CD14-positive monocyte (primary cell): ENCODE measurements at regions not wholly inside any gene's neighbourhood (a gene's known extent, or its start where the extent isn't known, plus 50 kb on each side); places are given as distances from the start of the nearest gene placed in this dataset.
A peak's percentile ranks its signal among the peaks of the same experiment; 100 is the strongest.

Source experiments
- DNase-seq, 3 donors: peaks; one replicate each; pipeline ENCODE4 v3.0.0-alpha.2; 2011 to 2022
- H2AFZ ChIP-seq: 2 replicates; pipeline ENCODE4 v1.6.0; 2012; ENCODE audit warnings: mild to moderate bottlenecking, low read depth, low read length, inconsistent platforms; ENCODE audit not compliant: insufficient read depth, poor library complexity, severe bottlenecking
- H3K27ac ChIP-seq, 2 donors: 1 replicate in 1 of 2; 2 replicates in 1 of 2; pipeline ENCODE4 v1.5.1; 2012 to 2013; ENCODE audit warnings: low read length in 2 of 2, control low read depth in 1 of 2, inconsistent platforms in 1 of 2, low read depth in 1 of 2, mild to moderate bottlenecking in 1 of 2
- H3K27me3 ChIP-seq, 2 donors: one replicate each; pipeline versions ENCODE4 v1.6.0 to v1.6.1; 2011 to 2013; ENCODE audit warnings: low read length in 2 of 2; ENCODE audit not compliant: control insufficient read depth in 2 of 2, insufficient read depth in 2 of 2
- H3K36me3 ChIP-seq, 2 donors: replicated peaks in 1 of 2; 1 replicate in 1 of 2; 2 replicates in 1 of 2; pipeline versions ENCODE4 v1.5.1 to v1.6.1; 2012 to 2013; ENCODE audit warnings: low read length in 2 of 2, control low read depth in 1 of 2, inconsistent platforms in 1 of 2, mild to moderate bottlenecking in 1 of 2; ENCODE audit not compliant: insufficient read depth in 2 of 2, control insufficient read depth in 1 of 2
- H3K4me1 ChIP-seq, 2 donors: 1 replicate in 1 of 2; 2 replicates in 1 of 2; pipeline versions ENCODE4 v1.5.1 to v1.6.1; 2012 to 2013; ENCODE audit warnings: low read length in 2 of 2, control low read depth in 1 of 2, inconsistent platforms in 1 of 2, mild to moderate bottlenecking in 1 of 2, moderate library complexity in 1 of 2; ENCODE audit not compliant: insufficient read depth in 2 of 2, control insufficient read depth in 1 of 2
- H3K4me2 ChIP-seq: replicated peaks from 2 replicates; pipeline ENCODE3; 2012; ENCODE audit warnings: low read length, moderate library complexity, mild to moderate bottlenecking; ENCODE audit not compliant: poor library complexity, severe bottlenecking; ENCODE audit errors: extremely low read depth
- H3K4me3 ChIP-seq, 3 experiments: fragments of 200-600 bp in 1 of 3; sonication (generic) in 1 of 3; replicated peaks in 1 of 3; 1 replicate in 2 of 3; 2 replicates in 1 of 3; pipeline ENCODE4 v1.5.1; 2011 to 2013; ENCODE audit warnings: low read length in 3 of 3, mild to moderate bottlenecking in 3 of 3, control low read depth in 2 of 3, low read depth in 2 of 3, inconsistent platforms in 1 of 3, moderate library complexity in 1 of 3
- H3K79me2 ChIP-seq: 2 replicates; pipeline ENCODE4 v1.6.0; 2012; ENCODE audit warnings: mild to moderate bottlenecking, control low read depth, inconsistent platforms, low read length, moderate library complexity; ENCODE audit not compliant: insufficient read depth
- H3K9ac ChIP-seq: 2 replicates; pipeline ENCODE4 v1.6.0; 2017; ENCODE audit warnings: low read length, mild to moderate bottlenecking; ENCODE audit not compliant: insufficient read depth, poor library complexity, severe bottlenecking
- H3K9me3 ChIP-seq, 2 donors: replicated peaks in 1 of 2; 1 replicate in 1 of 2; 2 replicates in 1 of 2; pipeline versions ENCODE4 v1.5.1 to v1.6.1; 2012 to 2013; ENCODE audit warnings: low read length in 2 of 2, control low read depth in 1 of 2; ENCODE audit not compliant: control insufficient read depth in 1 of 2, insufficient read depth in 1 of 2
- H4K20me1 ChIP-seq: 2 replicates; pipeline ENCODE4 v1.6.0; 2012; ENCODE audit warnings: mild to moderate bottlenecking, low read length, control low read depth, moderate library complexity; ENCODE audit not compliant: insufficient read depth
- H3K27ac Mint-ChIP-seq, 7 donors: one replicate each; pipeline ENCODE4 v1.8.0; 2020; ENCODE audit warnings: mild to moderate bottlenecking in 7 of 7, mixed read lengths in 7 of 7, moderate library complexity in 6 of 7, inconsistent platforms in 2 of 7
- H3K27me3 Mint-ChIP-seq, 3 donors: one replicate each; pipeline ENCODE4 v1.8.0; 2021 to 2022; ENCODE audit warnings: low read depth in 3 of 3, mild to moderate bottlenecking in 3 of 3, mixed read lengths in 3 of 3, moderate library complexity in 3 of 3, inconsistent platforms in 1 of 3
- H3K36me3 Mint-ChIP-seq, 2 donors: one replicate each; pipeline ENCODE4 v1.8.0; 2020; ENCODE audit warnings: mixed read lengths in 2 of 2, inconsistent platforms in 1 of 2, mild to moderate bottlenecking in 1 of 2
- H3K4me1 Mint-ChIP-seq: one replicate; pipeline ENCODE4 v1.8.0; 2020; ENCODE audit warnings: mild to moderate bottlenecking, mixed read lengths
- H3K4me3 Mint-ChIP-seq, 2 donors: one replicate each; pipeline ENCODE4 v1.8.0; 2020; ENCODE audit warnings: mild to moderate bottlenecking in 2 of 2, mixed read lengths in 2 of 2, moderate library complexity in 1 of 2
- H3K9me3 Mint-ChIP-seq, 7 donors: one replicate each; pipeline ENCODE4 v1.8.0; 2020 to 2022; ENCODE audit warnings: mixed read lengths in 7 of 7, mild to moderate bottlenecking in 6 of 7, moderate library complexity in 6 of 7, inconsistent platforms in 2 of 7
- CTCF ChIP-seq: fragments of 200-600 bp; IDR thresholded peaks from one replicate; pipeline ENCODE4 v1.8.0; 2022; ENCODE audit warnings: antibody characterized with exemption, mild to moderate bottlenecking
- WGBS: methylation state at CpG from one replicate; pipeline ENCODE4 v1.1.5; 2013; ENCODE audit warnings: missing lambda C conversion rate; ENCODE audit not compliant: insufficient coverage; 5-methylcytosine and 5-hydroxymethylcytosine counted together
- intact Hi-C, 2 donors: fragments of 100-400 bp; cut with micrococcal nuclease; formaldehyde crosslinking; loops; one replicate each; pipeline versions ENCODE4 v1.15.0 to v1.15.1; 2023

- H3K4me1 ChIP-seq = no peaks in the 10 kb centered on the region
- no peak overlapping the region for H3K4me2 ChIP-seq
- H3K4me3 ChIP-seq = no peak overlapping the region
- intact Hi-C loops = no loop called here
- no peaks in the 10 kb centered on the region for H3K36me3 ChIP-seq
- no peak overlapping the region for H3K9ac ChIP-seq
- peak overlapping the region in 1 of 2 donors; percentile 21 for H3K4me3 Mint-ChIP-seq
- DNase-seq = no peak
- H3K79me2 ChIP-seq = no peaks in the 10 kb centered on the region
- no peaks in the 10 kb centered on the region for H3K36me3 Mint-ChIP-seq
- peaks cover 22 to 29% of the 10 kb centered on the region in 2 donors for H3K9me3 ChIP-seq
- TF ChIP-seq CTCF = no peak
- H3K27ac Mint-ChIP-seq = peak overlapping the region in 1 of 7 donors; percentile 44
- H3K27ac ChIP-seq = no peak overlapping the region
- H4K20me1 ChIP-seq = no peaks in the 10 kb centered on the region
- peaks cover 18 to 31% (median 25%) of the 10 kb centered on the region in 7 donors for H3K9me3 Mint-ChIP-seq
- no peak overlapping the region for H2AFZ ChIP-seq
- H3K4me1 Mint-ChIP-seq = no peaks in the 10 kb centered on the region
- H3K27me3 ChIP-seq = no peaks in the 10 kb centered on the region
- H3K27me3 Mint-ChIP-seq = peaks cover 1 to 7% (median 5%) of the 10 kb centered on the region in 3 donors
- 91% methylated on average over 23 of the region's 37 CpGs for WGBS
Observed at GRCh38 chr4:3670521-3671519, 95.4 kb upstream of the ADRA2C start.

- TF ChIP-seq CTCF = no peak
- H3K27me3 ChIP-seq = no peaks in the 10 kb centered on the region
- H3K79me2 ChIP-seq = no peaks in the 10 kb centered on the region
- H3K27ac ChIP-seq = no peak overlapping the region
- Mint-ChIP-seq H3K9me3 (peaks cover 21 to 31% (median 26%) of the 10 kb centered on the region in 7 donors), H3K4me1 (no peaks in the 10 kb centered on the region), H3K36me3 (no peaks in the 10 kb centered on the region), H3K27me3 (peaks cover 0 to 3% (median 3%) of the 10 kb centered on the region in 3 donors), H3K27ac (no peak overlapping the region), H3K4me3 (peak overlapping the region in 1 of 2 donors; percentile 31)
- no peak for DNase-seq
- peaks cover 22 to 31% of the 10 kb centered on the region in 2 donors for H3K9me3 ChIP-seq
- H3K4me1 ChIP-seq = no peaks in the 10 kb centered on the region
- H3K4me3 ChIP-seq = no peak overlapping the region
- no peaks in the 10 kb centered on the region for H4K20me1 ChIP-seq
- no peak overlapping the region for H3K4me2 ChIP-seq
- H3K9ac ChIP-seq = no peak overlapping the region
- no peaks in the 10 kb centered on the region for H3K36me3 ChIP-seq
- no peak overlapping the region for H2AFZ ChIP-seq
- WGBS = 94% methylated on average over 20 of the region's 21 CpGs
- intact Hi-C loops = no loop called here
Observed at GRCh38 chr4:3669553-3669949, 96.6 kb upstream of the ADRA2C start.
